DMS 273 (cell line): ENCODE measurements at regions not wholly inside any gene's neighbourhood (a gene's known extent, or its start where the extent isn't known, plus 50 kb on each side); places are given as distances from the start of the nearest gene placed in this dataset.

Experiments used
- DNase-seq: peaks from one replicate; lab custom pipeline; 2025; ENCODE audit not compliant: unreplicated experiment; lab: John Stamatoyannopoulos, UW

- no peak for DNase-seq
Observed at GRCh38 chr7:125675640-125676039, 746.0 kb upstream of the POT1 start.

GRCh38 chr7:125675169-125675568, 745.5 kb upstream of the POT1 start:
- no peak for DNase-seq

- peak; percentile 37 for DNase-seq
Observed at GRCh38 chr7:125670926-125671572, 741.4 kb upstream of the POT1 start.

GRCh38 chr7:125668321-125668993, 738.8 kb upstream of the POT1 start:
- no peak for DNase-seq

- no peak for DNase-seq
Observed at GRCh38 chr7:125664625-125665024, 735.0 kb upstream of the POT1 start.

- no peak for DNase-seq
Observed at GRCh38 chr7:125663961-125664360, 734.3 kb upstream of the POT1 start.

- no peak for DNase-seq
Observed at GRCh38 chr7:125661677-125662076, 732.1 kb upstream of the POT1 start.

- no peak for DNase-seq
Observed at GRCh38 chr7:125661006-125661405, 731.4 kb upstream of the POT1 start.

GRCh38 chr7:125654076-125654475, 724.5 kb upstream of the POT1 start:
- no peak for DNase-seq

GRCh38 chr7:125651823-125652528, 722.4 kb upstream of the POT1 start:
- no peak for DNase-seq

- no peak for DNase-seq
Observed at GRCh38 chr7:125648543-125648942, 718.9 kb upstream of the POT1 start.

- no peak for DNase-seq
Observed at GRCh38 chr7:125645770-125646169, 716.1 kb upstream of the POT1 start.

- peak; percentile 8 for DNase-seq
Observed at GRCh38 chr7:125644109-125644508, 714.5 kb upstream of the POT1 start.

GRCh38 chr7:125643302-125643701, 713.7 kb upstream of the POT1 start:
- DNase-seq, result no peak

- no peak for DNase-seq
Observed at GRCh38 chr7:125641884-125642283, 712.3 kb upstream of the POT1 start.

- no peak for DNase-seq
Observed at GRCh38 chr7:125636320-125636962, 706.8 kb upstream of the POT1 start.

GRCh38 chr7:125618516-125618915, 688.9 kb upstream of the POT1 start:
- DNase-seq, result no peak

GRCh38 chr7:125611582-125611981, 682.0 kb upstream of the POT1 start:
- DNase-seq, result no peak

- no peak for DNase-seq
Observed at GRCh38 chr7:125606671-125607070, 677.0 kb upstream of the POT1 start.

GRCh38 chr7:125605241-125605640, 675.6 kb upstream of the POT1 start:
- DNase-seq, result no peak

- no peak for DNase-seq
Observed at GRCh38 chr7:125602441-125602840, 672.8 kb upstream of the POT1 start.

- DNase-seq, result no peak
Observed at GRCh38 chr7:125599387-125599786, 669.8 kb upstream of the POT1 start.
